Astrocyte (in vitro differentiated cells and primary cell): ENCODE measurements at regions not wholly inside any gene's neighbourhood (a gene's known extent, or its start where the extent isn't known, plus 50 kb on each side); places are given as distances from the start of the nearest gene placed in this dataset.

Experiments used
- CTCF ChIP-seq: IDR thresholded peaks from 2 replicates; pipeline ENCODE4 v1.5.1; 2011; ENCODE audit warnings: low read depth, mild to moderate bottlenecking, inconsistent platforms, low read length, moderate library complexity; ENCODE audit not compliant: insufficient read depth
- EZH2 ChIP-seq: IDR thresholded peaks from 2 replicates; pipeline ENCODE4 v1.6.1; 2012; ENCODE audit warnings: mild to moderate bottlenecking, low read length, inconsistent platforms; ENCODE audit not compliant: insufficient read depth

- TF ChIP-seq CTCF, result no peak
- no peak for TF ChIP-seq EZH2
Measured at GRCh38 chr3:24596626-24597025, 102.0 kb upstream of the THRB start.
